Loucy (cell line): ENCODE measurements at regions not wholly inside any gene's neighbourhood (a gene's known extent, or its start where the extent isn't known, plus 50 kb on each side); places are given as distances from the start of the nearest gene placed in this dataset.

Source experiments
- H2AFZ ChIP-seq: fragments of 200-600 bp; sonication (generic); 2 replicates; pipeline ENCODE4 v1.6.0; 2016; ENCODE audit warnings: antibody characterized with exemption, mild to moderate bottlenecking, low read length, moderate library complexity
- H3F3A ChIP-seq: fragments of 200-600 bp; 2 replicates; pipeline ENCODE4 v1.6.0; 2016; ENCODE audit warnings: antibody characterized with exemption, low read depth, mild to moderate bottlenecking
- H3K27me3 ChIP-seq: fragments of 200-600 bp; sonication (generic); 2 replicates; pipeline ENCODE4 v1.6.1; 2014; ENCODE audit warnings: low read length, mild to moderate bottlenecking; ENCODE audit not compliant: insufficient read depth, poor library complexity, severe bottlenecking
- H3K36me3 ChIP-seq: fragments of 200-600 bp; sonication (generic); 2 replicates; pipeline ENCODE4 v1.6.1; 2016; ENCODE audit warnings: low read length; ENCODE audit not compliant: insufficient read depth
- H3K4me1 ChIP-seq: fragments of 200-600 bp; sonication (generic); 2 replicates; pipeline ENCODE4 v1.5.1; 2014; ENCODE audit warnings: low read length, mild to moderate bottlenecking; ENCODE audit not compliant: insufficient read depth, poor library complexity, severe bottlenecking
- H3K4me2 ChIP-seq: fragments of 200-600 bp; sonication (generic); 2 replicates; pipeline ENCODE4 v1.6.0; 2014; ENCODE audit warnings: antibody characterized with exemption, low read length, low read depth, mild to moderate bottlenecking; ENCODE audit not compliant: poor library complexity, severe bottlenecking
- H3K4me3 ChIP-seq: fragments of 200-600 bp; sonication (generic); 2 replicates; pipeline ENCODE4 v1.5.1; 2014; ENCODE audit warnings: low read length, mild to moderate bottlenecking, mixed read lengths; ENCODE audit not compliant: poor library complexity, severe bottlenecking
- H3K79me2 ChIP-seq: fragments of 200-600 bp; sonication (generic); 2 replicates; pipeline ENCODE4 v1.6.1; 2014; ENCODE audit warnings: low read length; ENCODE audit not compliant: insufficient read depth
- H3K9ac ChIP-seq: fragments of 200-600 bp; sonication (generic); 2 replicates; pipeline ENCODE4 v1.6.0; 2014; ENCODE audit warnings: mild to moderate bottlenecking, low read depth, low read length, moderate library complexity; ENCODE audit not compliant: poor library complexity, severe bottlenecking
- H3K9me2 ChIP-seq: fragments of 200-600 bp; sonication (generic); replicated peaks from 2 replicates; pipeline ENCODE4 v1.6.1; 2016; ENCODE audit warnings: low read depth, low read length, mixed read lengths
- H3K9me3 ChIP-seq: fragments of 200-600 bp; sonication (generic); 2 replicates; pipeline ENCODE4 v1.6.1; 2014; ENCODE audit warnings: mild to moderate bottlenecking, antibody characterized with exemption, low read length, low read depth; ENCODE audit not compliant: insufficient read depth
- H4K20me1 ChIP-seq: fragments of 200-600 bp; sonication (generic); 2 replicates; pipeline ENCODE4 v1.6.0; 2014; ENCODE audit warnings: antibody characterized with exemption, low read length, mild to moderate bottlenecking; ENCODE audit not compliant: insufficient read depth, poor library complexity, severe bottlenecking
- CTCF ChIP-seq: fragments of 200-600 bp; sonication (generic); conservative IDR thresholded peaks from 2 replicates; pipeline ENCODE4 v1.5.1; 2014; ENCODE audit warnings: mild to moderate bottlenecking, antibody characterized with exemption, low read length
- EZH2phosphoT487 ChIP-seq: fragments of 200-600 bp; IDR thresholded peaks from 2 replicates; pipeline ENCODE4 v1.6.1; 2018; ENCODE audit warnings: antibody characterized with exemption, mild to moderate bottlenecking, moderate library complexity, borderline replicate concordance

GRCh38 chr11:92556431-92556830, 331.8 kb downstream of the FAT3 start:
- no peaks in the 10 kb centered on the region for H3K79me2 ChIP-seq
- H3K9me2 ChIP-seq, result no peaks in the 10 kb centered on the region
- no peak overlapping the region for H3K4me3 ChIP-seq
- TF ChIP-seq EZH2phosphoT487, result no peak
- H3K4me1 ChIP-seq, result no peaks in the 10 kb centered on the region
- no peak overlapping the region for H3K9ac ChIP-seq
- H3F3A ChIP-seq, result no peaks in the 10 kb centered on the region
- no peaks in the 10 kb centered on the region for H4K20me1 ChIP-seq
- H3K9me3 ChIP-seq, result no peaks in the 10 kb centered on the region
- no peak overlapping the region for H2AFZ ChIP-seq
- no peaks in the 10 kb centered on the region for H3K27me3 ChIP-seq
- no peaks in the 10 kb centered on the region for H3K36me3 ChIP-seq
- no peak overlapping the region for H3K4me2 ChIP-seq

- H3K79me2 ChIP-seq, result no peaks in the 10 kb centered on the region
- no peak overlapping the region for H3K4me3 ChIP-seq
- H4K20me1 ChIP-seq, result no peaks in the 10 kb centered on the region
Measured at GRCh38 chr11:92557879-92558278, 333.3 kb downstream of the FAT3 start.

GRCh38 chr11:92558323-92558722, 333.7 kb downstream of the FAT3 start:
- H3K4me2 ChIP-seq, result no peak overlapping the region
- H3K9me2 ChIP-seq, result no peaks in the 10 kb centered on the region
- no peaks in the 10 kb centered on the region for H3K9me3 ChIP-seq
- H3K27me3 ChIP-seq, result no peaks in the 10 kb centered on the region
- H3K4me1 ChIP-seq, result no peaks in the 10 kb centered on the region
- no peak overlapping the region for H2AFZ ChIP-seq
- TF ChIP-seq CTCF, result no peak
- no peak for TF ChIP-seq EZH2phosphoT487
- H3K9ac ChIP-seq, result no peak overlapping the region
- no peak overlapping the region for H3K4me3 ChIP-seq
- H3K36me3 ChIP-seq, result no peaks in the 10 kb centered on the region
- H4K20me1 ChIP-seq, result no peaks in the 10 kb centered on the region
- H3K79me2 ChIP-seq, result no peaks in the 10 kb centered on the region
- no peaks in the 10 kb centered on the region for H3F3A ChIP-seq

More at GRCh38 chr11:92557879-92558278, 333.3 kb downstream of the FAT3 start:
- Histone ChIP-seq H3K36me3 (no peaks in the 10 kb centered on the region), H3K9ac (no peak overlapping the region), H3K9me3 (no peaks in the 10 kb centered on the region), H3K27me3 (no peaks in the 10 kb centered on the region), H3K9me2 (no peaks in the 10 kb centered on the region), H3K4me1 (no peaks in the 10 kb centered on the region), H3F3A (no peaks in the 10 kb centered on the region), H2AFZ (no peak overlapping the region), H3K4me2 (no peak overlapping the region)
- TF ChIP-seq CTCF, result no peak
- no peak for TF ChIP-seq EZH2phosphoT487

- Histone ChIP-seq H3K4me1 (no peaks in the 10 kb centered on the region), H3K4me2 (no peak overlapping the region), H3K4me3 (no peak overlapping the region), H3K9ac (no peak overlapping the region), H3K36me3 (no peaks in the 10 kb centered on the region), H3K27me3 (no peaks in the 10 kb centered on the region), H4K20me1 (no peaks in the 10 kb centered on the region), H3K9me3 (no peaks in the 10 kb centered on the region), H3K79me2 (no peaks in the 10 kb centered on the region), H2AFZ (no peak overlapping the region), H3F3A (no peaks in the 10 kb centered on the region), H3K9me2 (no peaks in the 10 kb centered on the region)
- TF ChIP-seq EZH2phosphoT487 (no peak), CTCF (no peak)
Measured at GRCh38 chr11:92569726-92570125, 345.1 kb downstream of the FAT3 start.
